ENCODE measurements at regions not wholly inside any gene's neighbourhood (a gene's known extent, or its start where the extent isn't known, plus 50 kb on each side); places are given as distances from the start of the nearest gene placed in this dataset.

GRCh38 chr4:33649015-33649414 is 2595.3 kb downstream of the ARAP2 start:
- TF ChIP-seq CTCF (IDR thresholded peaks at IDR 0.05), result no peak
- Histone ChIP-seq H3K9me3 (ENCODE audit: control insufficient read depth, low read length) (no peaks in the 10 kb centered on the region), H3K4me1 (no peaks in the 10 kb centered on the region), H2AFZ (no peak overlapping the region), H3K27ac (no peak overlapping the region), H3K79me2 (no peaks in the 10 kb centered on the region), H3K27me3 (ENCODE audit: control insufficient read depth, insufficient read depth, low read length) (no peaks in the 10 kb centered on the region), H3K9ac (no peak overlapping the region), H3K36me3 (ENCODE audit: control insufficient read depth, insufficient read depth, low read length) (no peaks in the 10 kb centered on the region), H3K4me3 (ENCODE audit: low read depth, low read length) (no peak overlapping the region), H3K4me2 (ENCODE audit: low read length) (no peak overlapping the region)

GRCh38 chr4:33649471-33649870 is 2594.8 kb downstream of the ARAP2 start:
- no peaks in the 10 kb centered on the region for H3K36me3 ChIP-seq (ENCODE audit: control insufficient read depth, insufficient read depth, low read length)
- no peaks in the 10 kb centered on the region for H3K79me2 ChIP-seq
- no peak overlapping the region for H2AFZ ChIP-seq
- no peaks in the 10 kb centered on the region for H3K9me3 ChIP-seq (ENCODE audit: control insufficient read depth, low read length)
- no peaks in the 10 kb centered on the region for H3K27me3 ChIP-seq (ENCODE audit: control insufficient read depth, insufficient read depth, low read length)
- H3K4me1 ChIP-seq, result no peaks in the 10 kb centered on the region
- no peak overlapping the region for H3K9ac ChIP-seq
- H3K4me3 ChIP-seq (ENCODE audit: low read depth, low read length), result no peak overlapping the region
- no peak for TF ChIP-seq CTCF (IDR thresholded peaks at IDR 0.05)
- H3K27ac ChIP-seq, result no peak overlapping the region
- H3K4me2 ChIP-seq (ENCODE audit: low read length), result no peak overlapping the region

GRCh38 chr4:33650036-33650435 is 2594.3 kb downstream of the ARAP2 start:
- Histone ChIP-seq H3K4me1 (no peaks in the 10 kb centered on the region), H3K27me3 (ENCODE audit: control insufficient read depth, insufficient read depth, low read length) (no peaks in the 10 kb centered on the region), H3K9me3 (ENCODE audit: control insufficient read depth, low read length) (no peaks in the 10 kb centered on the region), H3K4me2 (ENCODE audit: low read length) (no peak overlapping the region), H2AFZ (no peak overlapping the region), H3K79me2 (no peaks in the 10 kb centered on the region), H3K27ac (no peak overlapping the region), H3K9ac (no peak overlapping the region), H3K4me3 (ENCODE audit: low read depth, low read length) (no peak overlapping the region), H3K36me3 (ENCODE audit: control insufficient read depth, insufficient read depth, low read length) (no peaks in the 10 kb centered on the region)
- TF ChIP-seq CTCF (IDR thresholded peaks at IDR 0.05), result no peak

GRCh38 chr4:33658971-33659370 is 2585.3 kb downstream of the ARAP2 start:
- no peaks in the 10 kb centered on the region for H3K36me3 ChIP-seq (ENCODE audit: control insufficient read depth, insufficient read depth, low read length)
- H3K27ac ChIP-seq, result no peak overlapping the region
- H3K27me3 ChIP-seq (ENCODE audit: control insufficient read depth, insufficient read depth, low read length), result no peaks in the 10 kb centered on the region
- no peak overlapping the region for H3K4me3 ChIP-seq (ENCODE audit: low read depth, low read length)
- no peaks in the 10 kb centered on the region for H3K9me3 ChIP-seq (ENCODE audit: control insufficient read depth, low read length)
- no peak overlapping the region for H2AFZ ChIP-seq
- no peak for TF ChIP-seq CTCF (IDR thresholded peaks at IDR 0.05)
- no peaks in the 10 kb centered on the region for H3K4me1 ChIP-seq
- H3K9ac ChIP-seq, result no peak overlapping the region
- H3K79me2 ChIP-seq, result no peaks in the 10 kb centered on the region
- no peak overlapping the region for H3K4me2 ChIP-seq (ENCODE audit: low read length)

DNA sequence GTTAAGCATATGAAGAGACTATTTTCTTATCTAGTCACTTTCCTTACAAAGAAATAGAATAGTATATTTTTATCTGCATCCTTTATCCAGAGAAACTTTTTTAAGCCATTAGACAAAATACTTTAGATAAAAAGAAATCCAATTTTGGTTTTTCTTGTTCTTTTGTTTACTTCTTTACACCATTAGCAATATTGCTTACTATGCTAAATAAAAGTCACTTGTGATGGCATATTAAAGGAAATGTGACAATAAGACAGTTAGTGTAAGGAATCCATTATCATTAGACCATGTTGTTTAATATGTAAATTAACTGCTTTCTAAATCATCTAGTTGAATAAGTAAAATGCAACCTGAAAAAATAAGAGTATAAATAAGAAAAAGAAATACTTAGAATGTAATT is 2582.7 kb downstream of the ARAP2 start:
- no peak overlapping the region for H3K9ac ChIP-seq
- no peak overlapping the region for H2AFZ ChIP-seq
- no peaks in the 10 kb centered on the region for H3K9me3 ChIP-seq (ENCODE audit: control insufficient read depth, low read length)
- no peaks in the 10 kb centered on the region for H3K4me1 ChIP-seq
- H3K79me2 ChIP-seq, result no peaks in the 10 kb centered on the region
- no peaks in the 10 kb centered on the region for H3K27me3 ChIP-seq (ENCODE audit: control insufficient read depth, insufficient read depth, low read length)
- H3K36me3 ChIP-seq (ENCODE audit: control insufficient read depth, insufficient read depth, low read length), result no peaks in the 10 kb centered on the region
- no peak overlapping the region for H3K4me3 ChIP-seq (ENCODE audit: low read depth, low read length)
- H3K27ac ChIP-seq, result no peak overlapping the region
- TF ChIP-seq CTCF (IDR thresholded peaks at IDR 0.05), result no peak
- no peak overlapping the region for H3K4me2 ChIP-seq (ENCODE audit: low read length)
